H1 (cell line): ENCODE measurements at regions not wholly inside any gene's neighbourhood (a gene's known extent, or its start where the extent isn't known, plus 50 kb on each side); places are given as distances from the start of the nearest gene placed in this dataset.

ENCODE experiments used
- CTCF ChIA-PET: fragments of 300-600 bp; sonication (Branson Sonifier 250); formaldehyde crosslinking; loops from one replicate; lab custom pipeline; 2021; ENCODE audit not compliant: partially characterized antibody; lab: Charles Lee
- POLR2A ChIA-PET: fragments of 300-600 bp; sonication (Branson Sonifier 250); formaldehyde crosslinking; loops from one replicate; lab custom pipeline; 2021; ENCODE audit warnings: inconsistent platforms; ENCODE audit not compliant: partially characterized antibody; lab: Charles Lee
- DNase-seq, 2 experiments: peaks; one replicate each; pipeline versions ENCODE4 v3.0.0 to v3.0.0-alpha.2; 2010 to 2022; ENCODE audit warnings: low spot score in 2 of 2, low read depth in 1 of 2, mixed read lengths in 1 of 2
- FAIRE-seq: peaks from 2 replicates; lab custom pipeline; 2011; peaks lifted over from hg19 to GRCh38; lab: Jason Lieb, UNC
- H2AFZ ChIP-seq: 2 replicates; pipeline ENCODE4 v1.8.1; 2012; ENCODE audit warnings: low read length, inconsistent platforms
- H2AK5ac ChIP-seq: 2 replicates; pipeline ENCODE4 v1.6.1; 2013; ENCODE audit warnings: low read depth, low read length
- H2BK120ac ChIP-seq: replicated peaks from 2 replicates; pipeline ENCODE3; 2013; ENCODE audit warnings: low read depth, low read length, inconsistent platforms
- H2BK12ac ChIP-seq: 2 replicates; pipeline ENCODE4 v1.6.1; 2013; ENCODE audit warnings: low read depth, low read length
- H2BK15ac ChIP-seq: 2 replicates; pipeline ENCODE4 v1.6.1; 2013; ENCODE audit warnings: low read length
- H2BK20ac ChIP-seq: 2 replicates; pipeline ENCODE4 v1.6.1; 2013; ENCODE audit warnings: low read length
- H2BK5ac ChIP-seq: 2 replicates; pipeline ENCODE4 v1.6.1; 2013; ENCODE audit warnings: low read depth, low read length
- H3K14ac ChIP-seq: 2 replicates; pipeline ENCODE4 v1.6.1; 2013; ENCODE audit warnings: inconsistent platforms; ENCODE audit not compliant: insufficient read length
- H3K18ac ChIP-seq: 2 replicates; pipeline ENCODE4 v1.6.1; 2013; ENCODE audit warnings: low read length; ENCODE audit errors: extremely low read depth
- H3K23ac ChIP-seq: 2 replicates; pipeline ENCODE4 v1.6.1; 2013; ENCODE audit warnings: inconsistent platforms; ENCODE audit not compliant: insufficient read length
- H3K23me2 ChIP-seq: 2 replicates; pipeline ENCODE4 v1.6.1; 2013; ENCODE audit warnings: low read depth, low read length
- H3K27ac ChIP-seq: 2 replicates; pipeline ENCODE4 v1.6.1; 2011; ENCODE audit warnings: low read depth, low read length, inconsistent platforms
- H3K27me3 ChIP-seq, 4 experiments: replicated peaks in 1 of 4; 1 replicate in 1 of 4; 2 replicates in 3 of 4; pipeline versions ENCODE4 v1.6.1 to v1.8.1; 2011 to 2013; ENCODE audit warnings: low read length in 3 of 4, mild to moderate bottlenecking in 3 of 4, inconsistent platforms in 2 of 4, mixed read lengths in 2 of 4, moderate library complexity in 1 of 4; ENCODE audit not compliant: control insufficient read depth in 3 of 4, insufficient read depth in 3 of 4; ENCODE audit errors: extremely low read depth in 1 of 4
- H3K36me3 ChIP-seq, 4 experiments: 2 replicates each; pipeline versions ENCODE4 v1.6.1 to v1.8.1; 2011 to 2013; ENCODE audit warnings: mild to moderate bottlenecking in 4 of 4, low read length in 3 of 4, moderate library complexity in 2 of 4, control low read depth in 1 of 4, inconsistent platforms in 1 of 4; ENCODE audit not compliant: insufficient read depth in 4 of 4, control insufficient read depth in 2 of 4
- H3K4ac ChIP-seq: replicated peaks from 2 replicates; pipeline ENCODE3; 2013; ENCODE audit warnings: low read length, low read depth, mixed read lengths, inconsistent platforms; ENCODE audit not compliant: insufficient read length
- H3K4me1 ChIP-seq, 4 experiments: replicated peaks in 1 of 4; 1 replicate in 1 of 4; 2 replicates in 3 of 4; pipeline versions ENCODE4 v1.6.1 to v1.8.1; 2011 to 2013; ENCODE audit warnings: low read length in 3 of 4, inconsistent platforms in 2 of 4, mixed read lengths in 1 of 4; ENCODE audit not compliant: insufficient read depth in 4 of 4, control insufficient read depth in 3 of 4
- H3K4me2 ChIP-seq, 2 experiments: 2 replicates each; pipeline versions ENCODE4 v1.6.1 to v1.8.1; 2011 to 2013; ENCODE audit warnings: low read depth in 2 of 2, low read length in 2 of 2, control low read depth in 1 of 2, inconsistent platforms in 1 of 2, mild to moderate bottlenecking in 1 of 2; ENCODE audit not compliant: insufficient read depth in 1 of 2
- H3K4me3 ChIP-seq, 4 experiments: fragments of 200-600, 300-600 bp in 1 of 4; sonication (generic), shearing (Covaris generic), sonication (Bioruptor Twin) in 1 of 4; 2 replicates each; pipeline versions ENCODE4 v1.5.1 to v1.8.1; 2011 to 2016; ENCODE audit warnings: low read length in 4 of 4, low read depth in 3 of 4, control low read depth in 2 of 4, inconsistent platforms in 2 of 4, mild to moderate bottlenecking in 2 of 4, mixed read lengths in 1 of 4, moderate library complexity in 1 of 4; ENCODE audit not compliant: insufficient read depth in 2 of 4; ENCODE audit errors: extremely low read depth in 1 of 4
- H3K56ac ChIP-seq: replicated peaks from 2 replicates; pipeline ENCODE3; 2013; ENCODE audit warnings: low read depth, mild to moderate bottlenecking, mixed read lengths, low read length, inconsistent platforms; ENCODE audit not compliant: insufficient read length
- H3K79me1 ChIP-seq: 2 replicates; pipeline ENCODE4 v1.6.1; 2013; ENCODE audit warnings: low read depth, low read length, control low read depth
- H3K79me2 ChIP-seq, 2 experiments: 2 replicates each; pipeline versions ENCODE4 v1.6.1 to v1.8.1; 2012 to 2013; ENCODE audit warnings: low read length in 2 of 2, mild to moderate bottlenecking in 2 of 2, inconsistent platforms in 1 of 2; ENCODE audit not compliant: insufficient read depth in 2 of 2, control insufficient read depth in 1 of 2
- H3K9ac ChIP-seq, 4 experiments: replicated peaks in 1 of 4; 1 replicate in 1 of 4; 2 replicates in 3 of 4; pipeline versions ENCODE4 v1.6.1 to v1.8.1; 2011 to 2013; ENCODE audit warnings: low read depth in 3 of 4, low read length in 3 of 4, control low read depth in 2 of 4, mild to moderate bottlenecking in 2 of 4, moderate library complexity in 2 of 4, inconsistent platforms in 1 of 4; ENCODE audit errors: extremely low read depth in 1 of 4
- H3K9me3 ChIP-seq, 2 experiments: 2 replicates each; pipeline versions ENCODE4 v1.6.1 to v1.8.1; 2012 to 2013; ENCODE audit warnings: mild to moderate bottlenecking in 2 of 2, moderate library complexity in 2 of 2, control low read depth in 1 of 2, inconsistent platforms in 1 of 2, low read depth in 1 of 2, low read length in 1 of 2, mixed read lengths in 1 of 2; ENCODE audit not compliant: insufficient read depth in 2 of 2
- H4K20me1 ChIP-seq, 2 experiments: replicated peaks in 1 of 2; 2 replicates each; pipeline versions ENCODE3 to v1.8.1; 2011 to 2013; ENCODE audit warnings: inconsistent platforms in 2 of 2, low read length in 2 of 2, mild to moderate bottlenecking in 1 of 2; ENCODE audit not compliant: insufficient read depth in 2 of 2, control insufficient read depth in 1 of 2
- H4K5ac ChIP-seq: 2 replicates; pipeline ENCODE4 v1.6.1; 2013; ENCODE audit warnings: low read length, low read depth, mixed read lengths, inconsistent platforms; ENCODE audit not compliant: insufficient read length
- H4K8ac ChIP-seq: 2 replicates; pipeline ENCODE4 v1.8.0; 2013; ENCODE audit warnings: mild to moderate bottlenecking, moderate library complexity, low read length, inconsistent platforms; ENCODE audit not compliant: insufficient read depth; ENCODE audit errors: extremely low read depth
- H4K91ac ChIP-seq: replicated peaks from 2 replicates; pipeline ENCODE3; 2013; ENCODE audit warnings: low read length, mixed read lengths, inconsistent platforms; ENCODE audit not compliant: insufficient read length
- CHD2 ChIP-seq: IDR thresholded peaks from 2 replicates; pipeline ENCODE4 v1.6.1; 2012; ENCODE audit warnings: low read length, improper control_type of control experiment
- CTBP2 ChIP-seq: IDR thresholded peaks from 2 replicates; pipeline ENCODE4 v1.7.0; 2011; ENCODE audit warnings: borderline replicate concordance, mild to moderate bottlenecking, moderate library complexity, mixed read lengths, low read length; ENCODE audit not compliant: insufficient read depth, insufficient read length
- EP300 ChIP-seq, 2 experiments: IDR thresholded peaks; 1 replicate in 1 of 2; 2 replicates in 1 of 2; pipeline ENCODE4 v1.6.1; 2011 to 2012; ENCODE audit warnings: low read depth in 2 of 2, low read length in 2 of 2, mild to moderate bottlenecking in 2 of 2, borderline replicate concordance in 1 of 2, inconsistent platforms in 1 of 2, moderate library complexity in 1 of 2
- JUND ChIP-seq: IDR thresholded peaks from 2 replicates; pipeline ENCODE4 v1.6.1; 2011; ENCODE audit warnings: mild to moderate bottlenecking, improper control_type of control experiment, low read length
- NRF1 ChIP-seq: IDR thresholded peaks from 2 replicates; pipeline ENCODE4 v1.6.1; 2011; ENCODE audit warnings: mild to moderate bottlenecking, low read depth, low read length, improper control_type of control experiment
- SRF ChIP-seq: IDR thresholded peaks from 2 replicates; pipeline ENCODE4 v1.6.1; 2011; ENCODE audit warnings: mild to moderate bottlenecking, low read depth, low read length, moderate library complexity
- YY1 ChIP-seq: IDR thresholded peaks from 2 replicates; pipeline ENCODE4 v1.6.1; 2011; ENCODE audit warnings: low read depth, mild to moderate bottlenecking, low read length
- whole genome bisulfite sequencing, 2 experiments: shearing (Covaris generic) in 1 of 2; methylation state at CpG; one replicate each; pipeline versions ENCODE4 v1.1.6 to v1.1.7; 2013 to 2015; ENCODE audit warnings: low lambda C conversion rate in 2 of 2, mixed read lengths in 2 of 2, inconsistent platforms in 1 of 2, low coverage in 1 of 2, missing lambda C conversion rate in 1 of 2; ENCODE audit not compliant: insufficient replicate concordance in 2 of 2, insufficient coverage in 1 of 2, insufficient read length in 1 of 2; ENCODE audit errors: extremely low coverage in 1 of 2, missing lambda C conversion rate in 1 of 2; 5-methylcytosine and 5-hydroxymethylcytosine counted together

- H2BK20ac ChIP-seq = no peak overlapping the region
- no peak overlapping the region for H3K56ac ChIP-seq
- H4K5ac ChIP-seq = no peak overlapping the region
- no peak overlapping the region for H2BK15ac ChIP-seq
- no peak overlapping the region for H3K4me2 ChIP-seq
- no peak overlapping the region for H2AFZ ChIP-seq
- no peak for FAIRE-seq
- no peaks in the 10 kb centered on the region for H3K23me2 ChIP-seq
- H2BK5ac ChIP-seq = no peak overlapping the region
- ChIA-PET POLR2A (no interaction called here), CTCF (interaction anchor here (0.8 kb wide), 1 partner anchor 18 kb away, joined by 3 read pairs; no protein-coding TSS in a partner anchor)
- no peak overlapping the region for H3K14ac ChIP-seq
- no peak overlapping the region for H3K18ac ChIP-seq
- TF ChIP-seq JUND (no peak), EP300 (IDR thresholded peaks at IDR 0.05; ENCODE audit: borderline replicate concordance in 1 of 2, low read depth in 2 of 2, low read length in 2 of 2) (no peak), CTBP2 (no peak), YY1 (no peak), SRF (no peak), NRF1 (no peak), CHD2 (no peak)
- H3K27ac ChIP-seq = no peak overlapping the region
- no peaks in the 10 kb centered on the region for H3K9me3 ChIP-seq
- H3K4me3 ChIP-seq = no peak overlapping the region
- no peak overlapping the region for H3K23ac ChIP-seq
- no peak overlapping the region for H3K9ac ChIP-seq
- no peaks in the 10 kb centered on the region for H3K79me1 ChIP-seq
- H3K79me2 ChIP-seq = no peaks in the 10 kb centered on the region
- no peaks in the 10 kb centered on the region for H4K20me1 ChIP-seq
- no peaks in the 10 kb centered on the region for H3K36me3 ChIP-seq
- no peak overlapping the region for H2BK120ac ChIP-seq
- H3K4ac ChIP-seq = no peak overlapping the region
- no peak overlapping the region for H4K91ac ChIP-seq
- 82% methylated on average over 2 of the region's 2 CpGs; no CpG with 5 or more reads in 1 of the 2 experiments for WGBS, 2 experiments
- H3K27me3 ChIP-seq = no peaks in the 10 kb centered on the region
- H3K4me1 ChIP-seq = no peaks in the 10 kb centered on the region
- H4K8ac ChIP-seq = no peak overlapping the region
- no peak overlapping the region for H2AK5ac ChIP-seq
- no peak for DNase-seq
- no peak overlapping the region for H2BK12ac ChIP-seq
Measured at GRCh38 chr1:164910671-164911070, 351.7 kb downstream of the PBX1 start.
